CD4-positive, alpha-beta T cell treated with Interleukin-17A for 1 hour (primary cell): ENCODE measurements at regions not wholly inside any gene's neighbourhood (a gene's known extent, or its start where the extent isn't known, plus 50 kb on each side); places are given as distances from the start of the nearest gene placed in this dataset.

Source experiments
- DNase-seq: peaks from one replicate; pipeline ENCODE4 v3.0.0-alpha.2; 2020

- DNase-seq: no peak
Observed at GRCh38 chr1:193348091-193348768, 161.8 kb upstream of the B3GALT2 start.

GRCh38 chr1:193346085-193346484, 159.7 kb upstream of the B3GALT2 start:
- no peak for DNase-seq

DNA sequence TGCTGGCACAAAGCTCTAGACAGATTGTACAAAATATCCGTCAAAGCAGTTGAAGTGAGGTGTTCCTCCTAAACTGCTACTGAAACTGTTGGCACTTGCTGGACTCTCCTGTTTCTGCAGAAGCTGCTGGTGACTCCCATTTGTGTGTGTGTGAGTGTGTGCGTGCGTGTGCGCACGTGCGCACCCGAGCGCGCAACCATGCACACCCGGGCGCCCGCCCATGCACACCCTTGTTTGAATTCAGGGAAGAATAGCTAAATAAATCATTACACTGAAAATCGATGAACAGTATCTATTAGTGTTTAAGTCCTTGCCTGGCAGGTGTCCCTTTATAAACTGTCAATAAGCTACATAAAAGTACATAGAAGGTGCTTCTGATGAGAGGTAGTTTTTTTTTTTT, 156.4 kb upstream of the B3GALT2 start:
- no peak for DNase-seq

GRCh38 chr1:193340331-193340730, 153.9 kb upstream of the B3GALT2 start:
- no peak for DNase-seq

DNA sequence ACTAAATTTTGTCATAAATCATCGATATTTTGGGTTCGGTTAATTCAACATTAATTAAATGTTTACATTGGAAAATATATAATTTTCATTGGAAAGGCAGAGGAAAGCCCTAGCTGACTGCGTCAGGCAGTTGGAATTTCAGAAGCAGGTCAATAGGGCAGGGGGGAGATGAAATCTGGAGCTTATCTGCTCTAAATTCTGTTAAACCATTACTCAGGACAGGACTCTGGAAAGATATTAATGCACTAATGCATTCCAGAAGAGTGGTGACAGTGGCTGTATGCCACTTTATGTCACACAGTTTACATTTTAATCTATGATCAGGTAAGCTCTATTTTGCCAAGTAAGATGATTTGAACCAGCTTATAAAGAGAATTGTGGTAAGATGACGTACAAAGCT, 153.0 kb upstream of the B3GALT2 start:
- no peak for DNase-seq

DNA sequence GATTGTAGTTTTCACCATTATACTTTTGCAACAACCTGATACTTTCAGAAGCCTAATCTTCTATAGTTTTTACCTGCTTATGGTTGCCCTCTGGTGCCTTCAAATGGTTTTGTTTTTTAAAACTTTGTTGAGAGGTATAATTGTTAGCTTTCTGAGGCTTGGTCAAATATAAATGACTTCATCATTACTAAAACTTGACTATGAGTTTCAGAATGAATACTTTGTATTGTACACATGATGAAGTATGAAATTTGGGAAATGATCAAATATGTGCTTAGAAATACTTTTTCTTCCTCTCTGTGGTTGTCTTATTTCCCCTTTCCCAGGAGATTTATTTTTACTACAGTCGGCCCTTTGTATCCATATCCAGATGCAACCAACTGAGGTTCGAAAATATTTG, 151.8 kb upstream of the B3GALT2 start:
- peak; percentile 16 for DNase-seq

DNA sequence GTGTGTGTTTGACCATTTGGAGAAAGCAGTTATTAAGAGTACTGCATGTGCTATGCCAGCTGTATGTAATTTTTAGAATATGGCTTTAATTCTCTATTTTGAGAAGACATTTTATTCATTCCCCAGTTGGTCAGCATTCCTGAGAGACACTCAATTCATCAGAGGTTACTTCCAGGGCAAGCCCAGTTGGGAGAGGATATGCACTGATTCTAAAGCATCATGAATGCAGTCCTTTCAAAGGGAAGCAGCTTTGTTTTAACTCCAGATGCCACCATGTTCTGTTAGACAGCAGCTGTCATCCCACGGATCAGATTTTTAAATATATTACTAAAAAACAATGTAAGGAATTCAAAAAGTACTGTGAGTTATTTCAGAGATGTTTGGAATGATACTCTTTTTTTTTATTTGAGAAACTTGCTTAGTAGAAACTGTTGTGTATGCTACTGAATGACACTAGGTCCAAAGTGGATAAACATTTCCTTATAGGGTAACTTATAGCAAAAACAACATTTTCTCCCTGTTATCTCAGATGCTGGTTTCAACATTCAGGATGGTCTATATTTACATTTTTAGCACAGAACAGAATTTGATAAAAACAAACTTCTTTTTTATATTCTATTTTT, 149.5 kb upstream of the B3GALT2 start:
- no peak for DNase-seq

DNA sequence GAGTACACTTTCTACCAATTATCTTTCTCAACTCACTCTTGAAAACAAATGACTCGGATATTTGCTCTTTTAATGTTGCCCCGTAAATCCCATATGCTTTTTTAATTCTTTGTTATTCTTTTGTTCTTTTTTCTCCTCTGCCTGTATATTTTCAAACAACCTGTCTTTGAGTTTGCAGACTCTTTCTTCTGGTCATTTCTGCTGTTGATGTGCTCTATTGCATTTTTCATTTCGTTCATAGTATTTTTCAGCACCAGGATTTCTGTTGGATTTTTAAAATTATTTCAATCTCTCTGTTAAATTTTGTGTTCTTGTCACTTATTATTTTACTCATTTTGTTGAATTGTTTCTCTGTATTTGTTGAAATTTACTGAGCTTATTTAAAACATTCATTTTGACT, 146.8 kb upstream of the B3GALT2 start:
- DNase-seq: no peak

DNA sequence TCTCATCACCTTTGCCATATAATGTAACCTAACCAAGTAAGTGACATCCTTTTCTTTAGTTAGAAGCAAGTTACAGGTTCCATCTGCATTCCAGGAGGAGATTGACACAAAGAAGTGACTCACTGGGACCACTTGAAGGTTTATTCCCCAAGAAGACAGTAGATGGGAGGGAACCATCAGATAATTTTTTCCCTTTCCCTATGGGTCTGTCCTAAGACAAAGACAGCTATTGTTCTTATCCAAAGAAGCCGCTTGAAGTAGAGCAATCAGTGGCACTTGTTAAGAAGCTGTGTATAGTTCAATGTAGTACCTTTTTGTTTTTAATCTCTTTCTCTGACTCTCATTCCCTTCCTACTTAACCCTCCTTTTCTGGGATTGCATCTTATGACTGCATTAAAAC, 139.9 kb upstream of the B3GALT2 start:
- DNase-seq: no peak

DNA sequence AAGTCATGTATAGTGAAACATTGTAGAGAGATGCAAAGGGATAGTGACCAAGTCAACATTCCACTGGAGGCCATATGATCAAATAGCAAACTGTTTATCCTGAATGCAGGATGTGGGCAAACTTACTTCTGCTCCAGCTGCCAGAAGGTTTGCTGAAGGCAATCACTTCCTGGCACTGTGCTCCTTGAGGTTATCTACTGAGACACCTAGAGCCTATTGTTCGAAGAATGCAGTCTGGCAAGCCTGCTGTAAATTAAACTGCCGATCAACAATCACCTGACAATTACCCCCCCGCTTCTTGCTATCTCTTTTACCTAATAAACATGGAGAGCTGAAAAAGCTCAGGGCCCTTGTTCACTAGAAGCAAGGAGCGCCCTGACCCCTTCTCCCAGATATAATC, 139.4 kb upstream of the B3GALT2 start:
- DNase-seq: no peak

GRCh38 chr1:193325042-193325441, 138.6 kb upstream of the B3GALT2 start:
- DNase-seq: no peak

- no peak for DNase-seq
Observed at GRCh38 chr1:193322211-193322610, 135.8 kb upstream of the B3GALT2 start.

- DNase-seq: no peak
Observed at GRCh38 chr1:193321242-193321840, 134.9 kb upstream of the B3GALT2 start.

DNA sequence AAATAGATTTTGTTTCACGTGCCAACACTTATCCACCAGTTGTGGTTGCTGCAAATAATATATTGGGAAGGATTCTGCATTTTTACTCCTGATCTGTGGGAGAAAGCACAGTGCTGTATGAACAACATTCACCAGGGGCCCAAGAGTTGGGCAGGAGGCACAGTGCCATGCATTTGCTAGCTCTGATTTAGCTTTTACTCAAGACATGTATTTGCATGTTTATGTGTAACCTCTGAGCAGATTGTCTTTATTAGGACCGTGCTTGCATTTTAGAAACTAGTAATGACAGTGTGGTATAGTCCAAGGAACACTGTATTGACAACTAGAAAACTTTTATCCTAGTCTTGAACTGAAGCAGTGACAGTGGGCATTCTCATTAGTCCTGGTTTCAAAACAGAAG, 133.9 kb upstream of the B3GALT2 start:
- DNase-seq: no peak

- no peak for DNase-seq
Observed at GRCh38 chr1:193318347-193318746, 131.9 kb upstream of the B3GALT2 start.

DNA sequence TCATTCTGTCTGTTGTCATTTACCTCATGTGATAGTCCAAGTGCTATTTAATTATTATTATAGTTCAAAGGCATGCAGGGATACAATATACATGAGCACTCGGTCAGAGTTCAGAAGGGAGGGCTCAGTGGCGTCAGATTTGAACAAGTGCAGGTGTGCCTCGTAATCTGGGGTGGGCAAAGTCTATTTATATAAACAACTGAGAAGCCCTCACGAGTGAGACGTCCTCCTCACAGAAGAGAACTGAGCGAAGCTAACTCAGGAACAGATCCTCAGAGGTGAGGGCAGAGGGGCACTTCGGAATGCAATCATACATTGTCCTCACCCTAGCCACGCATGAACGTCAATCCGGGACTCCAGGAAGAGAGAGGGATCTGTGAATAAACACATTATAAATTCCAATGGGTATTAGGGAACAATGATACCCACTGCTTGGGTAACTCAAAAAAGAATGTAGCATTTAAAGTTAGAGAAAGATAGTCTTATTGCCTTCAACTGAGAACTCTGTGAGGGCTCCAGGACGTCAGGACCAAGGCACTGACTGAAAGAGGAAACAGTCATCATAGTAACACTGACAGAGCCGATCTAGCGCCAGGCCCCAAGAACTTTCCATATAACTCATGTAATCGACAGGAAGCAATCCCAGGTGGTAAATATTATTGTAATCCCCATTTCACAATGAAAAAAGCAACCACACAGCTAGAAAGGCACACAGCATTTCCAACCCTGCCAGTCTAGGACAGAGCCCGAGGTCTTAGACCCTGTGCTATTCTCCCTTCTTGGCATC, 127.1 kb upstream of the B3GALT2 start:
- no peak for DNase-seq

GRCh38 chr1:193312432-193312831, 126.0 kb upstream of the B3GALT2 start:
- DNase-seq: no peak

GRCh38 chr1:193311226-193311948, 125.0 kb upstream of the B3GALT2 start:
- peak; percentile 4 for DNase-seq

DNA sequence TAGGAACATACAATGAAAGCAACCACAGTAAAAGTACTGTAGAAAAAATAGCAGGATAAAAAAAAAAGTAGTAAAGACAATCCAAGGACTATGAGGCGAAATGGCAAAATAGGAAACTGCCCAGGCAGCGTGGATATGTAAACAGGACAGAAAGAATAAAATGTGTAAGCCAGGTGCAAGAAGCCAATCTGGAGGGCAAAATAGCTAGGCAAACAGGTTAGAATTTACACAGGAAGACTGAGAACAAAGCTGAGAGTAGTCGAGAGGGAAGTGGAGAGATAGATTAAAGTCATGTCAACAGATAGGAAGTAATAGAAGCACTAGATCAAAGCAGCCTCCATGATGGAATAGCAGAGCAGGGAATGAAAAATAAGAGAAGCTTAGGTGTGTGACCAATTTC, 124.2 kb upstream of the B3GALT2 start:
- no peak for DNase-seq

GRCh38 chr1:193309936-193310475, 123.6 kb upstream of the B3GALT2 start:
- DNase-seq: no peak

GRCh38 chr1:193308438-193308837, 122.0 kb upstream of the B3GALT2 start:
- DNase-seq: no peak

DNA sequence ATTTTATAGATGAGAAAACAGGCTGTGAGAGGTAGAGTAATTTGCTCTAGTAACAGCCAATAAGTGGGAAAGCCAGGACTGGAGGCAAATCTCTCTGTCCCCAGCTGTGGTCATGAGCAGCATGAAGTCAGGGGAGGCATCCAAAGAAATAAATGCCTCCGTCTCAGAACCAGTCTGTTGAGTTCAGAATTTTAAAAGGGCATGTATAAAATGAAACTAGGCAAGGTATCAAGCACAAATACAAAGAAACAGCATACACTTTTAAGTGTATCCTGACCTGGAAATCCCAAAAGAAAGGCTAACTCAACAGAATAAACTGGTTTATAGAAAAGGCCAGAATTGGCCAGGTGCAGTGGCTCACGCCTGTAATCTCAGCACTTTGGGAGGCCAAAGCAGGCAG, 120.0 kb upstream of the B3GALT2 start:
- DNase-seq: no peak
